Esophagus muscularis mucosa (tissue), 4 donors: ENCODE measurements at regions not wholly inside any gene's neighbourhood (a gene's known extent, or its start where the extent isn't known, plus 50 kb on each side); places are given as distances from the start of the nearest gene placed in this dataset.

Source experiments
- EP300 ChIP-seq: sonication (generic); formaldehyde crosslinking; IDR thresholded peaks from one replicate; pipeline ENCODE4 v1.6.1; 2017; ENCODE audit warnings: antibody characterized with exemption
- POLR2A ChIP-seq: fragments of 450-650 bp; IDR thresholded peaks from one replicate; pipeline ENCODE4 v1.6.1; 2017; ENCODE audit warnings: antibody characterized with exemption, moderate library complexity, mild to moderate bottlenecking, low read depth
- TF ChIP-seq, protein P1 (sequence below), 3 experiments: fragments of 200-600 bp in 2 of 3; fragments of 450-650 bp in 1 of 3; sonication (generic) in 2 of 3; IDR thresholded peaks; one replicate each; pipeline ENCODE4 v1.5.1; 2017 to 2019; ENCODE audit warnings: antibody characterized with exemption in 3 of 3, mild to moderate bottlenecking in 2 of 3, moderate library complexity in 1 of 3

DNA sequence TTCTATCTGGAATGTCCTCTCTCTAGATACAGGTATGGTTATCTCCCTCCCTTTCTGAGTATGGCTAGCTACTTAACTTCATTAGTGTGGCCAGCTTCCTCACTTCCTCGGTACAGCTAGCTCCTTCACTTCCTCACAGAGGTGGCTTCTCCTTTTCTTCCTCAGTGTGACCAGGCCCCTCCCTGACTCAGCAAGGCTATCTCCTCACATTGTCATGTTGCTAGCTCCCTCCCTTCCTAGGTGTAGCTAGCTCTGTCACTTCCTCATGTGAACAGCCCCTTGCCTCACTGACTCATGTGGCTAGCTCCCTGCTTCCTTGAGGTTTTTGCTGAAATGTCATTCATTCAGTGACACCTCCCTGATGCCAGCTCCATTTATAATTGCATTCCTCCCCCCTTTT is 67.3 kb upstream of the DDIT4L start:
- TF ChIP-seq, protein P1, sequence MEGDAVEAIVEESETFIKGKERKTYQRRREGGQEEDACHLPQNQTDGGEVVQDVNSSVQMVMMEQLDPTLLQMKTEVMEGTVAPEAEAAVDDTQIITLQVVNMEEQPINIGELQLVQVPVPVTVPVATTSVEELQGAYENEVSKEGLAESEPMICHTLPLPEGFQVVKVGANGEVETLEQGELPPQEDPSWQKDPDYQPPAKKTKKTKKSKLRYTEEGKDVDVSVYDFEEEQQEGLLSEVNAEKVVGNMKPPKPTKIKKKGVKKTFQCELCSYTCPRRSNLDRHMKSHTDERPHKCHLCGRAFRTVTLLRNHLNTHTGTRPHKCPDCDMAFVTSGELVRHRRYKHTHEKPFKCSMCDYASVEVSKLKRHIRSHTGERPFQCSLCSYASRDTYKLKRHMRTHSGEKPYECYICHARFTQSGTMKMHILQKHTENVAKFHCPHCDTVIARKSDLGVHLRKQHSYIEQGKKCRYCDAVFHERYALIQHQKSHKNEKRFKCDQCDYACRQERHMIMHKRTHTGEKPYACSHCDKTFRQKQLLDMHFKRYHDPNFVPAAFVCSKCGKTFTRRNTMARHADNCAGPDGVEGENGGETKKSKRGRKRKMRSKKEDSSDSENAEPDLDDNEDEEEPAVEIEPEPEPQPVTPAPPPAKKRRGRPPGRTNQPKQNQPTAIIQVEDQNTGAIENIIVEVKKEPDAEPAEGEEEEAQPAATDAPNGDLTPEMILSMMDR (IDR thresholded peaks at IDR 0.05), result no peak
- TF ChIP-seq POLR2A, result no peak
- no peak for TF ChIP-seq EP300
